Thoracic aorta (tissue), 2 donors: ENCODE measurements at regions not wholly inside any gene's neighbourhood (a gene's known extent, or its start where the extent isn't known, plus 50 kb on each side); places are given as distances from the start of the nearest gene placed in this dataset.

ENCODE experiments used
- ATAC-seq: fragments of 150-250 bp; one replicate; pipeline ENCODE4 v1.8.0; 2017; ENCODE audit warnings: low read depth; ENCODE audit not compliant: insufficient number of reproducible peaks, low FRiP score
- DNase-seq: peaks from one replicate; pipeline ENCODE4 v3.0.0-alpha.2; 2020; ENCODE audit warnings: low spot score
- H3K27ac ChIP-seq, 2 donors: fragments of 200-600 bp; sonication (generic); 1 replicate in 1 of 2; 2 replicates in 1 of 2; pipeline ENCODE4 v1.5.1; 2016; ENCODE audit warnings: mild to moderate bottlenecking in 2 of 2, moderate library complexity in 2 of 2
- H3K27me3 ChIP-seq: fragments of 200-600 bp; sonication (generic); replicated peaks from 2 replicates; pipeline ENCODE4 v1.6.0; 2016; ENCODE audit warnings: mild to moderate bottlenecking; ENCODE audit not compliant: insufficient read depth
- H3K36me3 ChIP-seq: fragments of 200-600 bp; sonication (generic); one replicate; pipeline ENCODE4 v1.5.1; 2016
- H3K4me1 ChIP-seq, 2 donors: fragments of 200-600 bp; sonication (generic); 1 replicate in 1 of 2; 2 replicates in 1 of 2; pipeline versions ENCODE4 v1.5.1 to v1.6.0; 2016; ENCODE audit warnings: low read depth in 2 of 2, mild to moderate bottlenecking in 1 of 2; ENCODE audit not compliant: control insufficient read depth in 1 of 2
- H3K4me3 ChIP-seq: fragments of 200-600 bp; sonication (generic); 2 replicates; pipeline ENCODE4 v1.5.1; 2016; ENCODE audit warnings: mild to moderate bottlenecking
- H3K9me3 ChIP-seq: fragments of 200-600 bp; sonication (generic); 2 replicates; pipeline ENCODE4 v1.5.1; 2016
- TF ChIP-seq, protein P1 (sequence below): fragments of 200-600 bp; sonication (generic); IDR thresholded peaks from one replicate; pipeline ENCODE4 v1.5.1; 2019; ENCODE audit warnings: antibody characterized with exemption

DNA sequence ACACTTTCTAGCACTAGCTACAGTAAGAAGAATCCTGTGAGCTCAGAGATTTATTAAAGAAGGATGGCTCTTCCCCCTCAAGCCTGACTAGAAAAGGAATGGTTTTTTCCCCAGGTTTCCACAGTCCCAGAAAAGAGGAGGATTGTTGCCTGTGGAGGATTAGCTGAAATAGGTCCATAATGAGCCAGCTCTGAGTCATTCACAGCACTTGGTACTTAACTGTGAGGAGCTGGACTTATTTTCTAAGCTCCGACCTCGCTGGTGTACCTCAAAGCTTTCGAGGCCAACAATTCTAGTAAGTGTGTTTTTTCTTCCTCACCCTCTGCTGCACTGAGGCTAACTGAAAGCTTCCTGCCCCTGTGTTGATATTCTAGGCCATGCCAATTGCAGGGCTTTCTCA, 222.5 kb upstream of the IL12B start:
- H3K4me3 ChIP-seq: no peak overlapping the region
- DNase-seq (no peak), ATAC-seq (no peak)
- no peaks in the 10 kb centered on the region for H3K9me3 ChIP-seq
- peaks cover 3 to 25% of the 10 kb centered on the region in 2 donors for H3K4me1 ChIP-seq
- peak overlapping the region in 1 of 2 donors; percentile 61 for H3K27ac ChIP-seq
- TF ChIP-seq, protein P1, sequence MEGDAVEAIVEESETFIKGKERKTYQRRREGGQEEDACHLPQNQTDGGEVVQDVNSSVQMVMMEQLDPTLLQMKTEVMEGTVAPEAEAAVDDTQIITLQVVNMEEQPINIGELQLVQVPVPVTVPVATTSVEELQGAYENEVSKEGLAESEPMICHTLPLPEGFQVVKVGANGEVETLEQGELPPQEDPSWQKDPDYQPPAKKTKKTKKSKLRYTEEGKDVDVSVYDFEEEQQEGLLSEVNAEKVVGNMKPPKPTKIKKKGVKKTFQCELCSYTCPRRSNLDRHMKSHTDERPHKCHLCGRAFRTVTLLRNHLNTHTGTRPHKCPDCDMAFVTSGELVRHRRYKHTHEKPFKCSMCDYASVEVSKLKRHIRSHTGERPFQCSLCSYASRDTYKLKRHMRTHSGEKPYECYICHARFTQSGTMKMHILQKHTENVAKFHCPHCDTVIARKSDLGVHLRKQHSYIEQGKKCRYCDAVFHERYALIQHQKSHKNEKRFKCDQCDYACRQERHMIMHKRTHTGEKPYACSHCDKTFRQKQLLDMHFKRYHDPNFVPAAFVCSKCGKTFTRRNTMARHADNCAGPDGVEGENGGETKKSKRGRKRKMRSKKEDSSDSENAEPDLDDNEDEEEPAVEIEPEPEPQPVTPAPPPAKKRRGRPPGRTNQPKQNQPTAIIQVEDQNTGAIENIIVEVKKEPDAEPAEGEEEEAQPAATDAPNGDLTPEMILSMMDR: no peak
- H3K27me3 ChIP-seq: no peaks in the 10 kb centered on the region
- H3K36me3 ChIP-seq: no peaks in the 10 kb centered on the region

GRCh38 chr5:159553792-159554191, 223.5 kb upstream of the IL12B start:
- no peak for ATAC-seq
- TF ChIP-seq, protein P1: no peak
- H3K4me3 ChIP-seq: no peak overlapping the region
- H3K27ac ChIP-seq: no peak overlapping the region
- H3K36me3 ChIP-seq: no peaks in the 10 kb centered on the region
- H3K4me1 ChIP-seq: peaks cover 3 to 20% of the 10 kb centered on the region in 2 donors
- H3K9me3 ChIP-seq: no peaks in the 10 kb centered on the region
- no peaks in the 10 kb centered on the region for H3K27me3 ChIP-seq
- DNase-seq: no peak

DNA sequence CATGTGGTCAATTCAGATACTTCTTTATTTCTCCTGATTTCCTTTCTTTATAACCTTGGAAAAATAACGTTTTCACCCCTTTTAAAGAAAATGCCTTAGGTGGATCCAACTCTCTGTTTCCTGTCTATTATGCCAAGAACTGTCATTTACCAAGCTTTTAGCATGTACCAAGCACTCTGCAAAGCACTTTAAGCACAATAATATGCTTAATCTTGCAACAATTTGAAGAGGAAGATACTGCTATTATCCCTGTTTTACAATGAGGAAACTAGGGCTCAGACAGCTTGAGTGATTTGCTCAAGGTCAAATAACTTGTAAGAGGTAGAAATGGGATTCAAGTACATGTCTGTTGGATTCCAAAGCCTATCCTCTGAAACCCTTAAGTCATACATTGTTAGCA, 224.8 kb upstream of the IL12B start:
- ATAC-seq (no peak), DNase-seq (no peak)
- Histone ChIP-seq H3K36me3 (no peaks in the 10 kb centered on the region), H3K4me1 (peaks cover 3 to 13% of the 10 kb centered on the region in 2 donors), H3K4me3 (no peak overlapping the region), H3K27me3 (no peaks in the 10 kb centered on the region), H3K9me3 (no peaks in the 10 kb centered on the region), H3K27ac (no peak overlapping the region)
- TF ChIP-seq, protein P1: no peak

DNA sequence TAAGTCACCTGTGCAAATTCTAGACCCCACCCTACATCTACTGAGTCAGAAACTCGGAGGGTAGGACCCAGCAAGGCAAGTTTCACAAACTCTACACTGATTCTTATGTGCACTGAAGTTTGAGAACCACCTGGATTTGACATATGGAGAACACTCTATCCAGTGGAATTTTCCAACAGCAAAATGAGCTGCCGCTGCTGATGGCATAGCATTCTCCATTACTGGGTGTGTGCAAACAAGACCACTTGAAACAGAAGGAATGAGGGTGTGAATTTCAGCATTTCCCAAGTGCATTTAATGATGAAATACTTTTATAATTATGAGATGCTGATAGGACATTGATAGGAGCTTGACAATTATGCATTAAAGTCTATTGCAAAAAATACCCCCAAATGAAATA, 229.1 kb upstream of the IL12B start:
- Histone ChIP-seq H3K4me3 (no peak overlapping the region), H3K27me3 (no peaks in the 10 kb centered on the region), H3K4me1 (no peaks in the 10 kb centered on the region), H3K36me3 (no peaks in the 10 kb centered on the region), H3K9me3 (no peaks in the 10 kb centered on the region), H3K27ac (no peak overlapping the region)
- ATAC-seq (no peak), DNase-seq (no peak)
- TF ChIP-seq, protein P1: no peak

DNA sequence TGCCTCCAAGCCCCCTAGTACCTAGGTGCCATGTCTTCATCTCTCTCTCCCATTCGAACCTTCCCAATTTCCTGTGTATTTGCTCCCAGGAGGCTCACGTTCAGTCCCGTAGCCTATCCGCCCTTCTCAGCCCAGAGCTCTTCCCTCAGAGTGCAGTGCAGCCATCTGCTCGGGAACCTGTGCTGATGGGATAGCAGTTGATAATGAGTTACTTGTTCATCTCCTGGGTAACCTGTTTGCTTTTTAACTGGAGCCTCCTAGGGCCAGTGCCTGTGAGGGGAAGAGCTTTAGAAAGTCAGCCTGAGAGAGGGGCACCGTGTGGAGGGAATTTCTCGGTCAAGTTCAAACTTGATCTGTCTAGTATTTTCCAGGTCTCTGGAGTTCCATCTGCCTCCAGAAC, 229.8 kb upstream of the IL12B start:
- Histone ChIP-seq H3K27me3 (no peaks in the 10 kb centered on the region), H3K4me3 (no peak overlapping the region), H3K36me3 (no peaks in the 10 kb centered on the region), H3K27ac (no peak overlapping the region), H3K9me3 (no peaks in the 10 kb centered on the region), H3K4me1 (no peaks in the 10 kb centered on the region)
- no peak for DNase-seq
- TF ChIP-seq, protein P1: no peak
- no peak for ATAC-seq
